ENCODE measurements at regions not wholly inside any gene's neighbourhood (a gene's known extent, or its start where the extent isn't known, plus 50 kb on each side); places are given as distances from the start of the nearest gene placed in this dataset.
"Not testable (repeated sequence)": the region's sequence is repeated elsewhere in the genome, so short reads cannot be mapped to it uniquely, and the experiment has no call there.

- Histone ChIP-seq H3K27me3 (ENCODE audit: control insufficient read depth, insufficient read depth) (no peaks in the 10 kb centered on the region), H3K4me1 (ENCODE audit: control insufficient read depth, insufficient read depth, low read length) (no peaks in the 10 kb centered on the region), H3K27ac (ENCODE audit: low read length) (no peak overlapping the region), H3K9me3 (ENCODE audit: control insufficient read depth, low read length) (peaks cover 2% of the 10 kb centered on the region), H3K4me3 (ENCODE audit: low read length) (no peak overlapping the region)
- 74% methylated on average over 25 of the region's 25 CpGs for WGBS
- ATAC-seq (peak in 1 of 2 donors; percentile 24), DNase-seq (no peak)
- intact Hi-C loops (cut with DNase I): no loop called here
These were observed 2604.8 kb upstream of the TPTE start for GRCh38 chr21:7916329-7917303.

GRCh38 chr21:7917729-7918128 lies 2603.7 kb upstream of the TPTE start:
- WGBS: 64% methylated on average over 14 of the region's 14 CpGs
- DNase-seq (no peak), ATAC-seq (peak; percentile 17 to 40)
- H3K4me1 ChIP-seq (ENCODE audit: control insufficient read depth, insufficient read depth, low read length): no peaks in the 10 kb centered on the region
- intact Hi-C loops (cut with DNase I): no loop called here
- peaks cover 2% of the 10 kb centered on the region for H3K9me3 ChIP-seq (ENCODE audit: control insufficient read depth, low read length)
- H3K27me3 ChIP-seq (ENCODE audit: control insufficient read depth, insufficient read depth): no peaks in the 10 kb centered on the region
- no peak overlapping the region for H3K27ac ChIP-seq (ENCODE audit: low read length)
- H3K4me3 ChIP-seq (ENCODE audit: low read length): no peak overlapping the region

GRCh38 chr21:7925918-7926582 lies 2595.3 kb upstream of the TPTE start:
- intact Hi-C loops (cut with DNase I); H3K27me3 ChIP-seq (ENCODE audit: control insufficient read depth, insufficient read depth); H3K4me1 ChIP-seq (ENCODE audit: control insufficient read depth, insufficient read depth, low read length); H3K4me3 ChIP-seq (ENCODE audit: low read length); DNase-seq; H3K9me3 ChIP-seq (ENCODE audit: control insufficient read depth, low read length); H3K27ac ChIP-seq (ENCODE audit: low read length): not testable (repeated sequence)
- WGBS: 67% methylated on average over 16 of the region's 16 CpGs
- peak; percentile 78 to 88 for ATAC-seq

DNA sequence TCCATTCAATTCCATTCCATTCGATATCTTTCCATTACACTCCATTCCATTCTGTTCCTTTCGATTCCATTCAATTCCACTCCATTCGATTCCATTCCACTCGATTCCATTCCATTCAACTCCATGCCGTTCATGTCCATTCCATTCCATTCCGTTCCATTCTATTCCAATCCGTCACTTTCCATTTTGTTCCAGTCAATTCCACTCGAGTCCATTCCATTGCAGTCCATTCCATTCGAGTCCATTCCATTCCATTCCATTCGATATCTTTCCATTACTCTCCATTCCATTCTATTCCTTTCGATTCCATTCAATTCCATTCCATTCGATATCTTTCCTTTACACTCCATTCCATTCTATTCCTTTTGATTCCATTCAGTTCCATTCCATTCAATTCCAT lies 2592.9 kb upstream of the TPTE start:
- 70% methylated on average over 12 of the region's 12 CpGs for WGBS

GRCh38 chr21:7929586-7929985 lies 2591.8 kb upstream of the TPTE start:
- DNase-seq; H3K4me3 ChIP-seq (ENCODE audit: low read length); H3K4me1 ChIP-seq (ENCODE audit: control insufficient read depth, insufficient read depth, low read length); H3K9me3 ChIP-seq (ENCODE audit: control insufficient read depth, low read length); intact Hi-C loops (cut with DNase I); H3K27me3 ChIP-seq (ENCODE audit: control insufficient read depth, insufficient read depth); H3K27ac ChIP-seq (ENCODE audit: low read length); ATAC-seq: not testable (repeated sequence)
- WGBS: 75% methylated on average over 12 of the region's 12 CpGs

More for the DNA sequence above, 2592.9 kb upstream of the TPTE start:
- ATAC-seq; H3K4me1 ChIP-seq (ENCODE audit: control insufficient read depth, insufficient read depth, low read length); H3K4me3 ChIP-seq (ENCODE audit: low read length); H3K27me3 ChIP-seq (ENCODE audit: control insufficient read depth, insufficient read depth); H3K9me3 ChIP-seq (ENCODE audit: control insufficient read depth, low read length); intact Hi-C loops (cut with DNase I); H3K27ac ChIP-seq (ENCODE audit: low read length); DNase-seq: not testable (repeated sequence)

DNA sequence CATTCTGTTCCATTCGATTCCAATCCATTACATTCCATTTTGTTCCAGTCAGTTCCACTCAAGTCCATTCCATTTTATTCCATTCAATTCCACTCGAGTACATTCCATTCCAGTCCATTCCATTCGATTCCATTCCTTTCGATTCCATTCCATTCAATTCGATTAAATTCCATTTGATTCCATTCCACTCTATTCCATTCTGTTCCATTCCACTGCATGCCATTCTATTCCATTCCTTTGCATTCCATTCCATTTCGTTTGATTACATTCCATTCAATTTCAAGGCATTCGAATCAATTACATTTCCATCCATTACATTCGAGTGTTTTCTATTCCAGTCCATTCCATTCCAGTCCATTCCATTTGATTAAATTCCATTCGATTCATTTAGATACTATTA lies 2590.9 kb upstream of the TPTE start:
- DNase-seq; intact Hi-C loops (cut with DNase I); H3K9me3 ChIP-seq (ENCODE audit: control insufficient read depth, low read length); H3K4me1 ChIP-seq (ENCODE audit: control insufficient read depth, insufficient read depth, low read length); H3K27ac ChIP-seq (ENCODE audit: low read length); ATAC-seq; H3K27me3 ChIP-seq (ENCODE audit: control insufficient read depth, insufficient read depth); H3K4me3 ChIP-seq (ENCODE audit: low read length): not testable (repeated sequence)
- 63% methylated on average over 9 of the region's 9 CpGs for WGBS

- H3K9me3 ChIP-seq (ENCODE audit: control insufficient read depth, low read length); intact Hi-C loops (cut with DNase I); H3K27ac ChIP-seq (ENCODE audit: low read length); H3K4me1 ChIP-seq (ENCODE audit: control insufficient read depth, insufficient read depth, low read length); H3K27me3 ChIP-seq (ENCODE audit: control insufficient read depth, insufficient read depth); DNase-seq; ATAC-seq; H3K4me3 ChIP-seq (ENCODE audit: low read length): not testable (repeated sequence)
- WGBS: 71% methylated on average over 11 of the region's 11 CpGs
These were observed 2589.3 kb upstream of the TPTE start for GRCh38 chr21:7932113-7932512.

- H3K4me1 ChIP-seq (ENCODE audit: control insufficient read depth, insufficient read depth, low read length); intact Hi-C loops (cut with DNase I); H3K27me3 ChIP-seq (ENCODE audit: control insufficient read depth, insufficient read depth); H3K27ac ChIP-seq (ENCODE audit: low read length); ATAC-seq; H3K4me3 ChIP-seq (ENCODE audit: low read length); H3K9me3 ChIP-seq (ENCODE audit: control insufficient read depth, low read length); DNase-seq: not testable (repeated sequence)
- 74% methylated on average over 14 of the region's 14 CpGs for WGBS
These were observed 2588.5 kb upstream of the TPTE start for GRCh38 chr21:7932834-7933233.

- ATAC-seq: no peak
- Histone ChIP-seq H3K27ac (ENCODE audit: low read length) (no peak overlapping the region), H3K4me1 (ENCODE audit: control insufficient read depth, insufficient read depth, low read length) (no peaks in the 10 kb centered on the region), H3K27me3 (ENCODE audit: control insufficient read depth, insufficient read depth) (no peaks in the 10 kb centered on the region), H3K4me3 (ENCODE audit: low read length) (no peak overlapping the region), H3K9me3 (ENCODE audit: control insufficient read depth, low read length) (peaks cover 4% of the 10 kb centered on the region)
- 71% methylated on average over 15 of the region's 15 CpGs for WGBS
- intact Hi-C loops (cut with DNase I): no loop called here
- DNase-seq: no peak
These were observed 2587.5 kb upstream of the TPTE start for GRCh38 chr21:7933923-7934322.

GRCh38 chr21:7937297-7937696 lies 2584.1 kb upstream of the TPTE start:
- intact Hi-C loops (cut with DNase I); H3K27ac ChIP-seq (ENCODE audit: low read length); H3K9me3 ChIP-seq (ENCODE audit: control insufficient read depth, low read length); H3K4me1 ChIP-seq (ENCODE audit: control insufficient read depth, insufficient read depth, low read length); ATAC-seq; H3K4me3 ChIP-seq (ENCODE audit: low read length); H3K27me3 ChIP-seq (ENCODE audit: control insufficient read depth, insufficient read depth); DNase-seq: not testable (repeated sequence)
- WGBS: 76% methylated on average over 13 of the region's 13 CpGs

GRCh38 chr21:7938223-7938622 lies 2583.2 kb upstream of the TPTE start:
- intact Hi-C loops (cut with DNase I); H3K27me3 ChIP-seq (ENCODE audit: control insufficient read depth, insufficient read depth); H3K4me3 ChIP-seq (ENCODE audit: low read length); H3K27ac ChIP-seq (ENCODE audit: low read length); ATAC-seq; H3K9me3 ChIP-seq (ENCODE audit: control insufficient read depth, low read length); DNase-seq; H3K4me1 ChIP-seq (ENCODE audit: control insufficient read depth, insufficient read depth, low read length): not testable (repeated sequence)
- 71% methylated on average over 9 of the region's 9 CpGs for WGBS

Data from right cardiac atrium (tissue), 5 donors.